ENCODE measurements at regions not wholly inside any gene's neighbourhood (a gene's known extent, or its start where the extent isn't known, plus 50 kb on each side); places are given as distances from the start of the nearest gene placed in this dataset.
A peak's percentile ranks its signal among the peaks of the same experiment; 100 is the strongest.

GRCh38 chr6:45807311-45808041, 208.2 kb downstream of the CLIC5 start:
- no peaks in the 10 kb centered on the region for H3K4me1 Mint-ChIP-seq
- H3K27ac Mint-ChIP-seq, result no peak overlapping the region
- no peaks in the 10 kb centered on the region for H3K36me3 Mint-ChIP-seq
- no peak overlapping the region for H3K4me3 Mint-ChIP-seq
- no peaks in the 10 kb centered on the region for H3K9me3 Mint-ChIP-seq
- H3K27me3 Mint-ChIP-seq, result peaks cover 3% of the 10 kb centered on the region
- CTCF ChIA-PET, result no interaction called here
- DNase-seq, result no peak

DNA sequence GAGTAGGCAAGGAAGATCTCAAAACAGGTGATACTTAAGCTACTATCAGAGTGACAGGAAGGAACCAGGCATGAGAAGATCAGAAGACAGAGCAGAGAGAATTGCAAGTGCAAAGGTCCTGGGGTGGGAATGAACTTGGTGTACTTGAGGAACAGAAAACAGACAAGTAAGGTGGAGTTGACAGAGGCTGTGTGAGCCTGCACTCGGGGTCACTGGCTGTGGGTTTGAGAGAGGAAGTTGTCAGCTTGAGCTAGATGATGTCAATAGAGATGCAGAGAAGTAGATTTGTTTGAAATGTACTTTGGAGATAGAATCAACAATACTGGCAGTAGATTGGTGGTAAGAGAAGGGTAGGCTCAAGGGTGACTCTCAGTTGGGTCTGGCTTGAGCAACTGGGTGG, 209.5 kb downstream of the CLIC5 start:
- no peaks in the 10 kb centered on the region for H3K36me3 Mint-ChIP-seq
- H3K4me1 Mint-ChIP-seq, result peaks cover 10% of the 10 kb centered on the region
- H3K4me3 Mint-ChIP-seq, result no peak overlapping the region
- CTCF ChIA-PET, result no interaction called here
- H3K9me3 Mint-ChIP-seq, result no peaks in the 10 kb centered on the region
- no peak overlapping the region for H3K27ac Mint-ChIP-seq
- no peak for DNase-seq
- peaks cover 3% of the 10 kb centered on the region for H3K27me3 Mint-ChIP-seq

GRCh38 chr6:45803071-45803470, 212.6 kb downstream of the CLIC5 start:
- H3K27ac Mint-ChIP-seq, result no peak overlapping the region

GRCh38 chr6:45801471-45802289, 214.0 kb downstream of the CLIC5 start:
- Mint-ChIP-seq H3K27ac (peak overlapping the region; percentile 20), H3K9me3 (no peaks in the 10 kb centered on the region), H3K27me3 (no peaks in the 10 kb centered on the region), H3K36me3 (no peaks in the 10 kb centered on the region), H3K4me3 (no peak overlapping the region), H3K4me1 (peaks cover 14% of the 10 kb centered on the region)
- CTCF ChIA-PET, result interaction anchor here (0.7 to 1.5 kb wide), 2 partner anchors 12 to 21 kb away, joined by 3 read pairs; no protein-coding TSS in a partner anchor
- peak; percentile 34 for DNase-seq

More at GRCh38 chr6:45803071-45803470, 212.6 kb downstream of the CLIC5 start:
- DNase-seq, result no peak
- CTCF ChIA-PET, result interaction anchor here (1.5 kb wide), 1 partner anchor 11 kb away, joined by 3 read pairs; no protein-coding TSS in a partner anchor
- H3K27me3 Mint-ChIP-seq, result peaks cover 2% of the 10 kb centered on the region
- H3K9me3 Mint-ChIP-seq, result no peaks in the 10 kb centered on the region
- H3K4me1 Mint-ChIP-seq, result peaks cover 14% of the 10 kb centered on the region
- H3K36me3 Mint-ChIP-seq, result no peaks in the 10 kb centered on the region
- no peak overlapping the region for H3K4me3 Mint-ChIP-seq

GRCh38 chr6:45800911-45801310, 214.7 kb downstream of the CLIC5 start:
- CTCF ChIA-PET, result no interaction called here

GRCh38 chr6:45795678-45796077, 220.0 kb downstream of the CLIC5 start:
- H3K27ac Mint-ChIP-seq, result no peak overlapping the region
- CTCF ChIA-PET, result interaction anchor here (0.6 kb wide), 1 partner anchor 630 kb away, joined by 3 read pairs; no protein-coding TSS in a partner anchor
- H3K4me1 Mint-ChIP-seq, result no peaks in the 10 kb centered on the region
- no peak for DNase-seq
- H3K36me3 Mint-ChIP-seq, result no peaks in the 10 kb centered on the region
- no peaks in the 10 kb centered on the region for H3K9me3 Mint-ChIP-seq
- H3K27me3 Mint-ChIP-seq, result no peaks in the 10 kb centered on the region
- H3K4me3 Mint-ChIP-seq, result no peak overlapping the region

More at GRCh38 chr6:45800911-45801310, 214.7 kb downstream of the CLIC5 start:
- no peaks in the 10 kb centered on the region for H3K9me3 Mint-ChIP-seq
- no peak overlapping the region for H3K4me3 Mint-ChIP-seq
- no peak for DNase-seq
- H3K36me3 Mint-ChIP-seq, result no peaks in the 10 kb centered on the region
- H3K4me1 Mint-ChIP-seq, result peaks cover 14% of the 10 kb centered on the region
- H3K27me3 Mint-ChIP-seq, result no peaks in the 10 kb centered on the region
- H3K27ac Mint-ChIP-seq, result no peak overlapping the region

DNA sequence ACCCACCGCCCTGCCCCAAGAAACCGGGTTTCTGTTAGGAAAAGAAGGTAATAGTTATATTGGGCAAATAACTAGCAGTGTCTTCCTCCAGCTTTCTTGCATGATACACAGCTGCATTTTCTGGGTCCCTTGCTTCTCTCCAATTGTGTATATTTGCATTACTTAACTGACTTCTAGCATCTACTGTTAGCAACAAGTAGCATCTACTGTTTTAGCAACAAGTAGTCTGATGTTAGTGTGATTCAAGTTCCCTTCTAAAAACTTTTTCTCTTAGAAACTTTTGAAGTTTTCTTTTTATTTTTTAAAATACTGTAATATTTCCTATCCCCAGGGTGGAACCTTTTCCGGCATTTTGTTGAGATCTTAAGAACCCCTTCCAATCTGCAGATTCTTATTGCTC, 221.2 kb downstream of the CLIC5 start:
- Mint-ChIP-seq H3K4me3 (no peak overlapping the region), H3K27ac (no peak overlapping the region), H3K9me3 (no peaks in the 10 kb centered on the region), H3K27me3 (no peaks in the 10 kb centered on the region), H3K4me1 (no peaks in the 10 kb centered on the region), H3K36me3 (no peaks in the 10 kb centered on the region)
- DNase-seq, result no peak
- CTCF ChIA-PET, result no interaction called here

DNA sequence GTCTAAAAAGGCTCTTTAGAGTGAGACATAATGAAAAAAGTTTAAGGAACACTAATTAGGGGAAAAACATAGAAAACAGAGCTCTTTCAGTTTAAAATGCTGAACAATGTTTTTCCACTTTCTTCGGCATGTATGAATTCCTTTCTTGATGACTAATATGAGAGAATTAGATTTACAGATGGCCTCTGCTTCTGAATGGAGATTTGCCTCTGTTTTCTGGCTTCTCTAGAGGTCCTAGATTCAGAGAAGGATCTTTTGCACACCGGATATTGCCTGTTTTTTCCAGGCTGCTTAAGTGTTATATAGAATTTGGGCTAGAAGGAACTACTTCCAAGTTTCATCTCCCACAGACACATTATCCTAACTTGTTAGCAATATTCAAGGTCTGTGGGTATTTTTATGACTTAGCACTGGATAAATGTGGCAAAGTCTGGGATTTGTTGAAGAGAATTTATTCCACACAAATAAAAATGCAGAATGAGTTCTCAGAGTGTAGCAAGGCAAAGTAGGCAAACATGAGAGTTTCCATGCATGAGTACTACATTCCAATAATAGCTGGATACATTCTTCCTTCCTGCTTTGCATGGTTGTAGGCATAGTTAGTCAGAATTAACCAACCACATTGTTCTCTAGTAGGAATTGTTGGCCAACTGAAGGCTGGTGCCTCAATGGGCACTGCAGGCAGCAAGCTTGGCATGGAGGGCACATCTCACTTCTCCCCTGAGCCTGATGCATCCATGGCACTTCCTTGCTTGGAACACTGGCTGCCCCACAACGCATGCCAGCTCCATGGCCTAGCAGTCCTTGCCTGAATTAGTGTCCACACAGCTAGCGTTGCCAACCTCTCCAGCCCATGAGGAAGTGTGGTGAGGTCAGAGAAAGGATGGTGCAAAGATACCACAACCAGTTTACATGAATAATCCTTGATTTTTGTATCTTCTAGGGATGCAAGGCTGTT, 224.2 kb downstream of the CLIC5 start:
- Mint-ChIP-seq H3K9me3 (no peaks in the 10 kb centered on the region), H3K27ac (no peak overlapping the region), H3K4me1 (no peaks in the 10 kb centered on the region), H3K27me3 (no peaks in the 10 kb centered on the region), H3K36me3 (no peaks in the 10 kb centered on the region), H3K4me3 (no peak overlapping the region)
- no peak for DNase-seq
- CTCF ChIA-PET, result interaction anchor here (0.9 kb wide), 1 partner anchor 131 kb away, joined by 4 read pairs; no protein-coding TSS in a partner anchor

DNA sequence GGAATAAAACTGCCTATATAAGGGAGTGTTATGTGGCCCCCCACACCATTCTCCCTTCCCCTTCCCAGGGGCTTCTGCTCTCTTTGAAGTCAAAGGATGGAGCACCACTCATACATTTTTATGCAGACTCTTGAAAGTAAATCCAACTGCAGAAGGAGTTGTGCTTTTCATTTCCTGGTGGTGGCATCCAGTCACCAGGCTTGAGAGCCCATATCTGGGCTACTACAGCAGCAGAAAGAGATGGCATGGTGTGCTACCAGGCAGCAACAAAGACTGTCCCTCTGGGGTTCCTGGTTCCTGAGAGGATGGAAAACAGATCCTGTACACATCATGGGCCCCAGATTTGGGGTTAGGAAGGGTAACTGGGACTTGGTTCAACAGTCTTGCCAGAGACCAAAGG, 226.4 kb downstream of the CLIC5 start:
- Mint-ChIP-seq H3K9me3 (no peaks in the 10 kb centered on the region), H3K27me3 (peaks cover 8% of the 10 kb centered on the region), H3K36me3 (no peaks in the 10 kb centered on the region), H3K4me3 (no peak overlapping the region), H3K4me1 (no peaks in the 10 kb centered on the region), H3K27ac (no peak overlapping the region)
- no peak for DNase-seq
- CTCF ChIA-PET, result interaction anchor here (1.0 kb wide), 1 partner anchor 133 kb away, joined by 3 read pairs; no protein-coding TSS in a partner anchor

- CTCF ChIA-PET, result no interaction called here
- H3K27me3 Mint-ChIP-seq, result peaks cover 8% of the 10 kb centered on the region
- DNase-seq, result no peak
- no peak overlapping the region for H3K27ac Mint-ChIP-seq
- H3K36me3 Mint-ChIP-seq, result no peaks in the 10 kb centered on the region
- no peaks in the 10 kb centered on the region for H3K9me3 Mint-ChIP-seq
- no peak overlapping the region for H3K4me3 Mint-ChIP-seq
- H3K4me1 Mint-ChIP-seq, result no peaks in the 10 kb centered on the region
These were observed 228.3 kb downstream of the CLIC5 start for GRCh38 chr6:45787384-45787783.

- no peak overlapping the region for H3K27ac Mint-ChIP-seq
- H3K4me3 Mint-ChIP-seq, result no peak overlapping the region
- no peaks in the 10 kb centered on the region for H3K4me1 Mint-ChIP-seq
- no peaks in the 10 kb centered on the region for H3K36me3 Mint-ChIP-seq
- H3K9me3 Mint-ChIP-seq, result no peaks in the 10 kb centered on the region
- CTCF ChIA-PET, result no interaction called here
- H3K27me3 Mint-ChIP-seq, result peaks cover 8% of the 10 kb centered on the region
- DNase-seq, result no peak
These were observed 229.3 kb downstream of the CLIC5 start for GRCh38 chr6:45786355-45786781.

GRCh38 chr6:45784250-45784649, 231.4 kb downstream of the CLIC5 start:
- Mint-ChIP-seq H3K36me3 (no peaks in the 10 kb centered on the region), H3K4me3 (no peak overlapping the region), H3K27me3 (peaks cover 8% of the 10 kb centered on the region), H3K9me3 (no peaks in the 10 kb centered on the region), H3K4me1 (no peaks in the 10 kb centered on the region), H3K27ac (no peak overlapping the region)
- CTCF ChIA-PET, result no interaction called here
- DNase-seq, result no peak

DNA sequence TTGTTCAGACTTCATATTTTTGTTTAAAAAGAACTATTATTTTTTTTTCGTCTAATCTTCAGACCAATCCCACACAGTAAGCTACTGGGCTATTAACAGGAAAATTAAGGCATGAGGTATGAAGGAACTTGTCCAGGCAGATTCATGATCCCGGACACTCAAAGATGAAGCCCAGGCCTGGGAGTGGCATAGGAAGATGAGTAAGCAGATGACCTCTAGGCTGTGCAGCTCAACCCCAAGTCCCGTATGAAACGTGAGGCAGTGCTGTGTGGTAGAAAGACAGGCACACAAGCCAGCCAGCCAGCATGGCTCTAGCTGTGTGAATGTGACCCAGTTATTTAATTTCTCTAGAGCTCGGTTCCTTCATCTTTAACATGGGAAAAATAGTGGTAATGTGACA, 231.9 kb downstream of the CLIC5 start:
- CTCF ChIA-PET, result no interaction called here

DNA sequence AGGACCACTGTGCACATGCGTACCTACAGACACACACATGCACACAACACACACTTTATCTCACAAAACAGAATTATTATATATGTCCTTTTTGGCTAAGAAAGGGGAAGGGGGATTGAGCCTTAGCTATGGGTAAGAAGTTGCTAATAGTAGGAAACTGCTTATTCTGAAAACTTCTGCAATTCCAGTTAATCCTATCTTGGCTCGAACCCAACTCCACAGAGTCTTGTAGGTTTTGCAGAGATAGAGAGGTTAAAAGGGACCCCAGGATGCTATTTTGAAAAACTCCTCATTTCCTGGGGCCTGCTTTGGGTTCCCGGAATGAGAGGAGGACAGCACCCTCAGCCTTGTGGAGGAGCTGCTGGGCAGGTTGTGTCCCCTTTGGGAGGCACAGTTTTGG, 233.8 kb downstream of the CLIC5 start:
- H3K27me3 Mint-ChIP-seq, result peaks cover 8% of the 10 kb centered on the region
- no peaks in the 10 kb centered on the region for H3K9me3 Mint-ChIP-seq
- H3K27ac Mint-ChIP-seq, result no peak overlapping the region
- no peak for DNase-seq
- H3K36me3 Mint-ChIP-seq, result no peaks in the 10 kb centered on the region
- no peak overlapping the region for H3K4me3 Mint-ChIP-seq
- CTCF ChIA-PET, result no interaction called here
- no peaks in the 10 kb centered on the region for H3K4me1 Mint-ChIP-seq

More for the DNA sequence above, 231.9 kb downstream of the CLIC5 start:
- H3K4me1 Mint-ChIP-seq, result no peaks in the 10 kb centered on the region
- DNase-seq, result no peak
- H3K27me3 Mint-ChIP-seq, result peaks cover 8% of the 10 kb centered on the region
- H3K4me3 Mint-ChIP-seq, result no peak overlapping the region
- no peaks in the 10 kb centered on the region for H3K9me3 Mint-ChIP-seq
- no peaks in the 10 kb centered on the region for H3K36me3 Mint-ChIP-seq
- H3K27ac Mint-ChIP-seq, result no peak overlapping the region
